C4-2B (cell line): ENCODE measurements at regions not wholly inside any gene's neighbourhood (a gene's known extent, or its start where the extent isn't known, plus 50 kb on each side); places are given as distances from the start of the nearest gene placed in this dataset.

Experiments used
- CTCF ChIP-seq: fragments of 450-650 bp; conservative IDR thresholded peaks from 2 replicates; pipeline ENCODE4 v1.5.1; 2017; ENCODE audit warnings: mild to moderate bottlenecking
- ZFX ChIP-seq: fragments of 450-650 bp; IDR thresholded peaks from 2 replicates; pipeline ENCODE4 v1.6.1; 2017

GRCh38 chr7:15765753-15766152 lies 79.3 kb upstream of the MEOX2 start:
- TF ChIP-seq CTCF (no peak), ZFX (no peak)
